Mammary epithelial cell (primary cell): ENCODE measurements at regions not wholly inside any gene's neighbourhood (a gene's known extent, or its start where the extent isn't known, plus 50 kb on each side); places are given as distances from the start of the nearest gene placed in this dataset.

Experiments
- EZH2 ChIP-seq: IDR thresholded peaks from 2 replicates; pipeline ENCODE4 v1.6.1; 2012; ENCODE audit warnings: low read length, inconsistent platforms, borderline replicate concordance
- TF ChIP-seq, protein P1 (sequence below), 2 donors: IDR thresholded peaks in 1 of 2; conservative IDR thresholded peaks in 1 of 2; 2 replicates each; pipeline ENCODE4 v1.5.1; 2011 to 2012; ENCODE audit warnings: inconsistent platforms in 2 of 2, low read length in 2 of 2, mild to moderate bottlenecking in 2 of 2, control low read depth in 1 of 2, low read depth in 1 of 2; ENCODE audit not compliant: insufficient read depth in 1 of 2; ENCODE audit errors: extremely low read depth in 1 of 2

DNA sequence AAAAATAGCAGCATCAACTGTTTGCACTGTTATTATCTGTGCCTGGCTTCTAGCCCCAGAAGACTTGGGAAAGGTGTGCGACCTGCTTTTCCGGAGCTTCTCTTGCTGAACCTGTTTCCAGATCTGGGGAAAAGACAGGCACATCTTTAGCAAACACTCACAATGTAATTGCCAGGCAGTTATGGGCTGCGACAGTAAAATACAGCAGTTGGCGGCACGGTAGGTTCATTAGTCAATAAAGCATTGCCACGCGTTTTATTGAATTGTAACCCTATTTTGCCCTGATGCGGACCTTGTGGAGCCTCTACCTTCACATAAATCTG lies 223.7 kb upstream of the TSHZ3 start:
- TF ChIP-seq, protein P1, sequence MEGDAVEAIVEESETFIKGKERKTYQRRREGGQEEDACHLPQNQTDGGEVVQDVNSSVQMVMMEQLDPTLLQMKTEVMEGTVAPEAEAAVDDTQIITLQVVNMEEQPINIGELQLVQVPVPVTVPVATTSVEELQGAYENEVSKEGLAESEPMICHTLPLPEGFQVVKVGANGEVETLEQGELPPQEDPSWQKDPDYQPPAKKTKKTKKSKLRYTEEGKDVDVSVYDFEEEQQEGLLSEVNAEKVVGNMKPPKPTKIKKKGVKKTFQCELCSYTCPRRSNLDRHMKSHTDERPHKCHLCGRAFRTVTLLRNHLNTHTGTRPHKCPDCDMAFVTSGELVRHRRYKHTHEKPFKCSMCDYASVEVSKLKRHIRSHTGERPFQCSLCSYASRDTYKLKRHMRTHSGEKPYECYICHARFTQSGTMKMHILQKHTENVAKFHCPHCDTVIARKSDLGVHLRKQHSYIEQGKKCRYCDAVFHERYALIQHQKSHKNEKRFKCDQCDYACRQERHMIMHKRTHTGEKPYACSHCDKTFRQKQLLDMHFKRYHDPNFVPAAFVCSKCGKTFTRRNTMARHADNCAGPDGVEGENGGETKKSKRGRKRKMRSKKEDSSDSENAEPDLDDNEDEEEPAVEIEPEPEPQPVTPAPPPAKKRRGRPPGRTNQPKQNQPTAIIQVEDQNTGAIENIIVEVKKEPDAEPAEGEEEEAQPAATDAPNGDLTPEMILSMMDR (conservative IDR thresholded peaks at IDR 0.05 in 1 of 2, IDR thresholded peaks at IDR 0.05 in 1 of 2; ENCODE audit: extremely low read depth in 1 of 2, insufficient read depth in 1 of 2, low read depth in 1 of 2, low read length in 2 of 2): no peak
- no peak for TF ChIP-seq EZH2
